ENCODE measurements at regions not wholly inside any gene's neighbourhood (a gene's known extent, or its start where the extent isn't known, plus 50 kb on each side); places are given as distances from the start of the nearest gene placed in this dataset.
A peak's percentile ranks its signal among the peaks of the same experiment; 100 is the strongest.
"Not testable (repeated sequence)": the region's sequence is repeated elsewhere in the genome, so short reads cannot be mapped to it uniquely, and the experiment has no call there.

- WGBS, 3 donors: 90 to 98% (median 90%) methylated on average over 11 of the region's 11 CpGs
- H3K27ac ChIP-seq (ENCODE audit: low read depth, low read length): no peak overlapping the region
Measured at GRCh38 chr2:236632295-236633218, 62.9 kb downstream of the ACKR3 start.

- H3K27ac ChIP-seq (ENCODE audit: low read depth, low read length): no peak overlapping the region
- 70 to 83% (median 74%) methylated on average over 5 of the region's 5 CpGs for WGBS, 3 donors
Measured at GRCh38 chr2:236633219-236633570, 63.6 kb downstream of the ACKR3 start.

GRCh38 chr2:236633775-236634560 lies 64.3 kb downstream of the ACKR3 start:
- WGBS, 3 donors: 93 to 95% (median 93%) methylated on average over 26 of the region's 26 CpGs
- no peak overlapping the region for H3K27ac ChIP-seq (ENCODE audit: low read depth, low read length)

- no peak overlapping the region for H3K27ac ChIP-seq (ENCODE audit: low read depth, low read length)
- 95 to 96% (median 96%) methylated on average over 7 of the region's 7 CpGs for WGBS, 3 donors
Measured at GRCh38 chr2:236636261-236636660, 66.6 kb downstream of the ACKR3 start.

GRCh38 chr2:236636714-236637470 lies 67.3 kb downstream of the ACKR3 start:
- no peak overlapping the region for H3K27ac ChIP-seq (ENCODE audit: low read depth, low read length)
- WGBS, 3 donors: 91 to 94% (median 91%) methylated on average over 18 of the region's 18 CpGs

GRCh38 chr2:236637686-236638569 lies 68.3 kb downstream of the ACKR3 start:
- WGBS, 3 donors: 51 to 79% (median 62%) methylated on average over 6 of the region's 6 CpGs

GRCh38 chr2:236638707-236639106 lies 69.1 kb downstream of the ACKR3 start:
- WGBS, 3 donors: 81 to 83% (median 82%) methylated on average over 7 of the region's 7 CpGs
- H3K27ac ChIP-seq (ENCODE audit: low read depth, low read length): no peak overlapping the region

More at GRCh38 chr2:236637686-236638569, 68.3 kb downstream of the ACKR3 start:
- H3K27ac ChIP-seq (ENCODE audit: low read depth, low read length): no peak overlapping the region

GRCh38 chr2:236639461-236640235 lies 70.0 kb downstream of the ACKR3 start:
- 58 to 75% (median 74%) methylated on average over 7 of the region's 7 CpGs for WGBS, 3 donors
- no peak overlapping the region for H3K27ac ChIP-seq (ENCODE audit: low read depth, low read length)

- WGBS, 3 donors: 84 to 90% (median 87%) methylated on average over 16 of the region's 16 CpGs
- no peak overlapping the region for H3K27ac ChIP-seq (ENCODE audit: low read depth, low read length)
Measured at GRCh38 chr2:236641051-236641726, 71.6 kb downstream of the ACKR3 start.

GRCh38 chr2:236642125-236642524 lies 72.5 kb downstream of the ACKR3 start:
- 44 to 67% (median 58%) methylated on average over 4 of the region's 4 CpGs for WGBS, 3 donors

GRCh38 chr2:236642584-236643291 lies 73.1 kb downstream of the ACKR3 start:
- no peak overlapping the region for H3K27ac ChIP-seq (ENCODE audit: low read depth, low read length)
- WGBS, 3 donors: 35 to 68% (median 48%) methylated on average over 23 of the region's 23 CpGs

More at GRCh38 chr2:236642125-236642524, 72.5 kb downstream of the ACKR3 start:
- H3K27ac ChIP-seq (ENCODE audit: low read depth, low read length): peak overlapping the region; percentile 71

GRCh38 chr2:236643480-236643879 lies 73.9 kb downstream of the ACKR3 start:
- WGBS, 3 donors: 91 to 97% (median 92%) methylated on average over 8 of the region's 8 CpGs

GRCh38 chr2:236644067-236644466 lies 74.4 kb downstream of the ACKR3 start:
- no peak overlapping the region for H3K27ac ChIP-seq (ENCODE audit: low read depth, low read length)

More at GRCh38 chr2:236643480-236643879, 73.9 kb downstream of the ACKR3 start:
- H3K27ac ChIP-seq (ENCODE audit: low read depth, low read length): no peak overlapping the region

- whole genome bisulfite sequencing, 3 donors: 70 to 85% (median 83%) methylated on average over 4 of the region's 4 CpGs
- H3K27ac ChIP-seq (ENCODE audit: low read depth, low read length): no peak overlapping the region
Measured at GRCh38 chr2:236644502-236644911, 74.9 kb downstream of the ACKR3 start.

GRCh38 chr2:236645141-236645540 lies 75.5 kb downstream of the ACKR3 start:
- 86 to 97% (median 93%) methylated on average over 4 of the region's 4 CpGs for WGBS, 3 donors
- not testable (repeated sequence) for H3K27ac ChIP-seq (ENCODE audit: low read depth, low read length)

GRCh38 chr2:236646441-236646840 lies 76.8 kb downstream of the ACKR3 start:
- no peak overlapping the region for H3K27ac ChIP-seq (ENCODE audit: low read depth, low read length)
- 75 to 84% (median 82%) methylated on average over 3 of the region's 3 CpGs for WGBS, 3 donors
